HCEC 1CT (cell line): ENCODE measurements at regions not wholly inside any gene's neighbourhood (a gene's known extent, or its start where the extent isn't known, plus 50 kb on each side); places are given as distances from the start of the nearest gene placed in this dataset.
"Not testable (repeated sequence)": the region's sequence is repeated elsewhere in the genome, so short reads cannot be mapped to it uniquely, and the experiment has no call there.

ENCODE experiments used
- DNase-seq: peaks from one replicate; pipeline ENCODE4 v3.0.0-alpha.2; 2017

- DNase-seq: no peak
Observed at GRCh38 chr5:154542000-154542399, 64.0 kb upstream of the HAND1 start.

GRCh38 chr5:154541553-154541952 is 63.5 kb upstream of the HAND1 start:
- no peak for DNase-seq

- no peak for DNase-seq
Observed at GRCh38 chr5:154540600-154540999, 62.6 kb upstream of the HAND1 start.

GRCh38 chr5:154538492-154538891 is 60.5 kb upstream of the HAND1 start:
- no peak for DNase-seq

- DNase-seq: not testable (repeated sequence)
Observed at GRCh38 chr5:154536439-154536838, 58.4 kb upstream of the HAND1 start.

- no peak for DNase-seq
Observed at GRCh38 chr5:154535535-154535934, 57.5 kb upstream of the HAND1 start.

- DNase-seq: no peak
Observed at GRCh38 chr5:154534457-154535050, 56.5 kb upstream of the HAND1 start.

GRCh38 chr5:154529282-154529681 is 51.3 kb upstream of the HAND1 start:
- DNase-seq: no peak

GRCh38 chr5:154528005-154528594 is 50.1 kb upstream of the HAND1 start:
- no peak for DNase-seq
